Astrocyte of the hippocampus (primary cell): ENCODE measurements at regions not wholly inside any gene's neighbourhood (a gene's known extent, or its start where the extent isn't known, plus 50 kb on each side); places are given as distances from the start of the nearest gene placed in this dataset.

Source experiments
- DNase-seq: peaks from one replicate; pipeline ENCODE4 v3.0.0; 2011; ENCODE audit warnings: low read depth, low spot score

GRCh38 chr11:10358696-10359095 lies 53.8 kb downstream of the ADM start:
- no peak for DNase-seq

- no peak for DNase-seq
Measured at GRCh38 chr11:10359171-10359570, 54.3 kb downstream of the ADM start.

GRCh38 chr11:10360835-10361234 lies 56.0 kb downstream of the ADM start:
- DNase-seq = no peak

GRCh38 chr11:10365045-10365444 lies 60.2 kb downstream of the ADM start:
- DNase-seq = no peak

- DNase-seq = peak; percentile 86
Measured at GRCh38 chr11:10366568-10367331, 61.9 kb downstream of the ADM start.

GRCh38 chr11:10371926-10372641 lies 67.2 kb downstream of the ADM start:
- no peak for DNase-seq

GRCh38 chr11:10373340-10373739 lies 68.5 kb downstream of the ADM start:
- DNase-seq = no peak

GRCh38 chr11:10373929-10374328 lies 69.1 kb downstream of the ADM start:
- no peak for DNase-seq

- DNase-seq = no peak
Measured at GRCh38 chr11:10374386-10374785, 69.5 kb downstream of the ADM start.

GRCh38 chr11:10375280-10375971 lies 70.6 kb downstream of the ADM start:
- DNase-seq = peak; percentile 65

- DNase-seq = peak; percentile 56
Measured at GRCh38 chr11:10376061-10376460, 71.2 kb downstream of the ADM start.

- DNase-seq = no peak
Measured at GRCh38 chr11:10377183-10377582, 72.3 kb downstream of the ADM start.

DNA sequence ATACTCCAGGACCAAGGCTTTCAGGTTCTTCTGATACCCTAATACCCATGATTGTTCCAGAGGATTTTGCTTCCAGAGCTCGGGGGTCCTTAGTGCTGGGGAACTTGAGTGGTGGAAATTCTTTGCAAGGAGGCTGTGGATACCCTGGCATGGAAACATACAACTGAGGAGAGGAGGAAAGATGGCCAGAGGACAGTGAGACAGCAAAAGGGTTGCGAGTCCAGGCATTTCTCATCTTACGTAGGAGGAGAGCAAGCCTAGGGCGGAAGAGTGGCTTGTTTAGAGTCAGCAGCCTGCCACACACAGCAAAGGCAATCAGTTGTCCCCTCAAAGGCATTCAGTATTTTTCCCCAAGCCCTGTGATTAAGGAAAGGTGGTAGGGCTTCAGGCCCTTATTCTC lies 73.5 kb downstream of the ADM start:
- no peak for DNase-seq

- DNase-seq = peak; percentile 53
Measured at GRCh38 chr11:10379022-10379421, 74.1 kb downstream of the ADM start.

GRCh38 chr11:10379426-10379825 lies 74.6 kb downstream of the ADM start:
- no peak for DNase-seq

- DNase-seq = no peak
Measured at GRCh38 chr11:10379871-10380568, 75.0 kb upstream of the AMPD3 start.

DNA sequence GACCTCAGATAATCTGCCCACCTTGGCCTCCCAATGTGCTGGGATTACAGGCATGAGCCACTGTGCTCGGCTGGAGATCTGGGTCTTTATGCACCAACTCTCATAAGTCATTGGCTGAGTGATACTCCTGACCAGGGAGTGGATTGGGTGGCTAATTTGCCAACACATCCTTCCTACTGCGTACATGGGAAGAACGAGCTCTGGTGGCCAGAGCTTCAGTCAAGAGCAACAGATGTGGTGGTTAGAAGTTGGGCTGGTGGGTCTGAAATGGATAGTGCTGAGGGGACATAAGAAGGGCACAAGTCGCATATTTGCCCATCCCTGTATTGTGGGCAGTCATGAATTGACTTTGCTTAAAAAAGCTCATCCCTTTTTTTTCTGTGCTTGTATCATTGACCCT lies 74.1 kb upstream of the AMPD3 start:
- no peak for DNase-seq

DNA sequence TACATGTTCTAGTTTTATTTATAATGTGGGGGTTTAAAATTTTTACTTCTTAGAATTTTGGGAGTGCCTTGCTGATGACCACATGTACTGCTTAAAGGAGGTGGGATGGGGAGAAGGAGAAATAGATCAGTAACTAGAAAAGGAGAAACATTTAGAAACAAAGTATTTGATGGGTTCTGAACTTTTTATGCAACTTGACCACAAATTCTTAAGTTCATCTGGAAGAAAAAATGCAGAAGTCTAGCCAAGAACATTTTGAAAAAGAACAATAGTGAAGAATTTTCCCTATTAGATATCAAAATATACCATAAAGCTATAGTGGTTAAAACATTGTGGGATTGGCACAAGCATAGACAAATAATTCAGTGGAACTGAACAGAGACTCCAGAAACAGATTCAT lies 73.3 kb upstream of the AMPD3 start:
- DNase-seq = no peak

- no peak for DNase-seq
Measured at GRCh38 chr11:10382518-10382917, 72.5 kb upstream of the AMPD3 start.

DNA sequence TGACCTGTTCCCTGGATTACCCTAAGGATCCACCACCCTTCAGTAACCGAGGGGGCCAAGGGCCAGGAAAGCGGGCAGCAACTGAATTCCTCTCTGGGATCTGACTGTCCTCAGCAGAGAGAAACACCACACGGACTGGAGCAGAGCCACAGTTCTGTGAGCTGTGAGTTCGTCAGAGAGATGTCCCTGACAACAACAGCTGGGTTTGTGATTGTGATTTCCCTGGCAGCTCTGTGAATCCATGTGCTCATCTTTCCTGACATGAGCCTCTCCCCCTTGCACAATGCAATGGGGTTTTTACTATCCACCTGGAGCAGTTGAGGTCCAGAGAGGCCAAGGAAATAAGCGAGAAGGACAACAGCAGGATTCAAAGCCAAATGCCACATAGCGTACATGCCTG lies 69.4 kb upstream of the AMPD3 start:
- DNase-seq = no peak

DNA sequence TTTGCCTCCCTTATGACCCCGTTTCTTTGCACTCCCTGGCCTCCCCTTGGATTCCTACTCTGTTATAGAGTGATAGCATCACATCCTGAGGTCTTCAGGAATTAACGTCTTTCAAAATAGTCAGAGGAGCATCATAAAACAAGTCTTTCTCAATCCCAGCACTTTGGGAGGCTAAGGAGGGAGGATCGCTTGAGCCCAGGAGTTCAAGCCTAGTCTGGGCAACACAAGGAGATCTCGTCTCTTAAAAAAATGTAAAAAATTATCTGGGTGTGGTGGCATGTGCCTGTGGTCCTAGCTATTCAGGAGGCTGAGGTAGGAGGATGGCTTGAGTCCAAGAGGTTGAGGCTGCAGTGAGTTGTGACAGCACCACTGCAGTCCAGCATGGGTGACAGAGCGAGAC lies 68.7 kb upstream of the AMPD3 start:
- no peak for DNase-seq

- DNase-seq = no peak
Measured at GRCh38 chr11:10386861-10387205, 68.2 kb upstream of the AMPD3 start.
